A673 (cell line): ENCODE measurements at regions not wholly inside any gene's neighbourhood (a gene's known extent, or its start where the extent isn't known, plus 50 kb on each side); places are given as distances from the start of the nearest gene placed in this dataset.

Source experiments
- EZH2 ChIP-seq: fragments of 200-600 bp; sonication (generic); IDR thresholded peaks from 2 replicates; pipeline ENCODE4 v1.6.1; 2017; ENCODE audit warnings: borderline replicate concordance, low read depth, mild to moderate bottlenecking, mixed read lengths, antibody characterized with exemption, low read length; ENCODE audit not compliant: poor library complexity, severe bottlenecking
- TF ChIP-seq, protein P1 (sequence below): fragments of 300-800, 200-600 bp; sonication (generic); conservative IDR thresholded peaks from 2 replicates; pipeline ENCODE4 v1.5.1; 2017; ENCODE audit warnings: low read depth, mild to moderate bottlenecking, antibody characterized with exemption, low read length, moderate library complexity, mixed read lengths

DNA sequence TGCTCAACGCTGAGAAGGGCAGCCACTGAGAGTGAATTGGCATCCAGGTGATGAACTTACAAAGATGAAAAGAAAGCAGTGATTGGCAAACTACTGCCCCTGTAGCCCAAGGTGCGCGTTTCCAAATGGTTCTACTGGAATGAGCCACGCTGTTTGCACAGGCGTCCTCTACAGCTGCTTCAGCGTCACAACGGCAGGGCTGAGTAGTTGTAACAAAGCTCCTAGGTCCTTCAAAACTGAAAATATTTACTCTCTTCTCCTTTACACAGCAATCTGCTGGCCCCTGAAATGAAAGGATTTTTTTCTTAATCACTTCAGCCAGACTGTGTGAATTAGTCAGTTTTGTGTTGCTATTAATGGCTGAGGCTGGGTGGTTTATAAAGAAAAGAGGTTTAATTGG is 107.2 kb upstream of the FOXF1 start:
- TF ChIP-seq, protein P1, sequence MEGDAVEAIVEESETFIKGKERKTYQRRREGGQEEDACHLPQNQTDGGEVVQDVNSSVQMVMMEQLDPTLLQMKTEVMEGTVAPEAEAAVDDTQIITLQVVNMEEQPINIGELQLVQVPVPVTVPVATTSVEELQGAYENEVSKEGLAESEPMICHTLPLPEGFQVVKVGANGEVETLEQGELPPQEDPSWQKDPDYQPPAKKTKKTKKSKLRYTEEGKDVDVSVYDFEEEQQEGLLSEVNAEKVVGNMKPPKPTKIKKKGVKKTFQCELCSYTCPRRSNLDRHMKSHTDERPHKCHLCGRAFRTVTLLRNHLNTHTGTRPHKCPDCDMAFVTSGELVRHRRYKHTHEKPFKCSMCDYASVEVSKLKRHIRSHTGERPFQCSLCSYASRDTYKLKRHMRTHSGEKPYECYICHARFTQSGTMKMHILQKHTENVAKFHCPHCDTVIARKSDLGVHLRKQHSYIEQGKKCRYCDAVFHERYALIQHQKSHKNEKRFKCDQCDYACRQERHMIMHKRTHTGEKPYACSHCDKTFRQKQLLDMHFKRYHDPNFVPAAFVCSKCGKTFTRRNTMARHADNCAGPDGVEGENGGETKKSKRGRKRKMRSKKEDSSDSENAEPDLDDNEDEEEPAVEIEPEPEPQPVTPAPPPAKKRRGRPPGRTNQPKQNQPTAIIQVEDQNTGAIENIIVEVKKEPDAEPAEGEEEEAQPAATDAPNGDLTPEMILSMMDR, result no peak
- TF ChIP-seq EZH2, result no peak
